ENCODE measurements at regions not wholly inside any gene's neighbourhood (a gene's known extent, or its start where the extent isn't known, plus 50 kb on each side); places are given as distances from the start of the nearest gene placed in this dataset.
"Not testable (repeated sequence)": the region's sequence is repeated elsewhere in the genome, so short reads cannot be mapped to it uniquely, and the experiment has no call there.

DNA sequence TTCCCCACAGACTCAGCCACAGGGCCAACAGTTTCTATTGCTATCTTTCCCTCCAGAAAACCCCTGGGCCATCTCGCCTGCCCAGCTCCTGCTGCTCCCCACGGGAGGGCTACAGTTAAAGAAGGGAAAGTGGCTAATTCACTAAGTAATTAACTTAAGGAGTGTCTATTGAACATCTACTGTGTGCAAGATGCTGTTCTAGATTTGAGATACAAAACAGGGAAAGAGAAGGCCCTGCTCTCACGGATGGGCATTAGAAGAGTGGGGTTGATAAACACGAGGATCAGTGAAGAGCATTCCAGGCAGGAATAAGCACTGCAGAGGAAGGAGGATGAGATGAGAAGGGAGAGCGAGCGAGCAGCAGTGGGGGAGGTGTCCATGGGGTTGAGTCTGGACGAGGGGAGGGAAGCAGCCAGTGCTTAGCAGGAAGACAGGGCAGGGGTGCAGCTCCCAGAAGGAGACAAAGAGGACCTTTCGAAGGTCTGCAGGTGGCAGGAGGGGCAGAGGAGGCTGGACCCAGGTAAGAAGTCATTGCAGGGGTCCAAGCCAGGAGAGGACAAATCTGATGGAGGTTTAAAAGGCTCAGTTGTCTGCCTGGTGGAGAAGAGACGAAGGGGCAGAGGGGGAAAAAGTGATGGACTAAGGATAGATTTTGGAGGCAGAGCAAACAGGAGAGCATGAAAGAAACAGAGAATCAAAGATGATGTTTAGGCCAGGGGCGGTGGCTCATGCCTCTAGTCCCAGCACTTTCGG, 64.7 kb downstream of the KLF15 start:
- no peak for DNase-seq (ENCODE audit: low spot score)

DNA sequence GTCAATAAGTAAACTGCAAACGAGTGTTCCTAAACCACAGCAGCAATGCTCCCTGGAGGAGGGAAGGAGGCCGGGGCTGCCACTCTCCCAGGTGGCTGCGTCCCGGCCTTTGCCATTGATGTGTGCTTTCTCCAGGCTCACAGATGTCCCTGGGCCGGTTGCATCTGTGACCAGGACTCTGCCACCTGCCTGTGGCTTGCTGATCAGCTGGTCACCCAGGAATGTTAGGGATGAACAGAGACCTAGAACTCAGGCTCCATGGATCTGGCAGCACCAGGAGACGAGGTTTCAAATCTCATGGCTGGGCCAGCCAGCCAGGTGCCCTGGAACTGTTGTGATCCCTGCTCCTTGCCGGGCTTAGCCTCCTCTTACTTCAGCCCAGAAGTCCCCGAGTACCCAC, 65.7 kb downstream of the KLF15 start:
- no peak for DNase-seq (ENCODE audit: low spot score)

DNA sequence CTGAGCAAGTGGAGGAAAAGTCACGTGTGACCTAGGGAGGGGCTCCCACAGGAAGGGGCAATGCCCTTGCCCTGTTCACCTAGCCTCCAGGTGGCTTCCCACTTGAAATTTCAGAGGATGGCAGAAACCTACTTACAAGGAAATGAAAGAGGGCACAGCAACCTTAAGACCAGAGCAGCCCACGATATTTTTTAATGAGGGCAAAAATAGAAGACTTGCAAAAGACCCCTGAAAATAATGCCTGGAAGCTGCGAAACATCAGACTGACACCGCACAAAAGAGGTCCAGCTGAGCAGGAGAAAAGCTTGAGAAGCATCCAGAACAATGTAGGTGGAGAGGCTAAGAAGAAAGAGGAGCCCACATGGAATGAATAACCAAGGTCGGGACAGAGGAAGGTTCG, 66.1 kb downstream of the KLF15 start:
- DNase-seq (ENCODE audit: low spot score): no peak

DNA sequence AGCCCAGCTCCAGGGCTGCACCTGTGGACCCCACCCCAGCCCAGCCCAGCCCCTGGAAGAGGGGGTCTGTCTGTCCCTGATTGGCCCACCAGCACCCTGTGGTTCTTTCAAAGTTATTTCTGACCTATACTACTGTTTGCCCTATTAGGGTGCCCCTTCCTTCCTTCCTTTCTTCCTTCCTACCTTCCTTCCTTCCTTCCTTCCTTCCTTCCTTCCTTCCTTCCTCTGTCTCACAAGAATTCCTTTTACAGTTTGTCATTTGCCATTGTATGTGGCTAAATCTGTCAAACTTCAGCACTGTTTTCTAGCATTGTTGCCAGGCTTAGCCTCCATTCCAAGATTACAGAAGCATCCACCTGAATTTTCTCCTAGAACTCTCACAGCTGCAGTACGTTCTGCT, 66.9 kb downstream of the KLF15 start:
- DNase-seq (ENCODE audit: low spot score): no peak

DNA sequence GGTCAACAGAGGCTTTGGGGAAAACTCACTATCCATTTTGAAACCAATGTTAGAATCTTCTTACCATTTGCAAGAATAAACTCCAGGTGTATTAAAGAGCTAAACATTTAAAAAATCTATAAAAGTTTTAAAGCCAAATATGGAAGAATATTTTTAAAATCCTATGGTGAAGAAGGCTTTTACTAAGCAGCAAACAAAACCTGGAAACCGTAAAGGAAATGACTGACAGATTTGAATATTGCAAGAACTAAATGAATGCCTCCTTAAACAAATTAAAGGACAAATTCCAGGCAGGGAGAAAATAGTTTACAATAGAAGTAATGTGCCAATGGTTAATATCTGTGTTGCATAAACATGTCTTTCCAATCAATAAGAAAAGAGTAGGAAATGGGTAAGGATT, 68.1 kb downstream of the KLF15 start:
- no peak for DNase-seq (ENCODE audit: low spot score)

DNA sequence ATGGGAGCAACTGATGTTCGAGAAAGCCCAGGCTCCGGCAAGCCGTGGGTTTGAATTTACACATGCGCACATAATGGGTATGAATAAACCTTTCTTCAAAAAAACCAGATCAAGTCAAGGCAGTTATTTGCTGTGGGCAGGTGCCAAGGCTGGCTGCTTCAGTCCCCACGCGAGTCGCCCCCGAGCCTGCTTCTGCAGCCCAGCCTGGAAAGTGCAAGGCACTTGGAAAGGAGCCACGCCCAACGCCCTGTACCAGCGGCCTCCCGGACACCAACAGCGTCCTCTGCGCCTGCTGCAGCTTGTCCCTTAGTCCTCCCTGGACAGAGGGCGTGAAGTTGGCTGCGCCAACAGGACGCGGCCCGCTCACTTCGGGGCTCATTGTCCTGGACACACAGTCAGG, 68.9 kb downstream of the KLF15 start:
- no peak for DNase-seq (ENCODE audit: low spot score)

DNA sequence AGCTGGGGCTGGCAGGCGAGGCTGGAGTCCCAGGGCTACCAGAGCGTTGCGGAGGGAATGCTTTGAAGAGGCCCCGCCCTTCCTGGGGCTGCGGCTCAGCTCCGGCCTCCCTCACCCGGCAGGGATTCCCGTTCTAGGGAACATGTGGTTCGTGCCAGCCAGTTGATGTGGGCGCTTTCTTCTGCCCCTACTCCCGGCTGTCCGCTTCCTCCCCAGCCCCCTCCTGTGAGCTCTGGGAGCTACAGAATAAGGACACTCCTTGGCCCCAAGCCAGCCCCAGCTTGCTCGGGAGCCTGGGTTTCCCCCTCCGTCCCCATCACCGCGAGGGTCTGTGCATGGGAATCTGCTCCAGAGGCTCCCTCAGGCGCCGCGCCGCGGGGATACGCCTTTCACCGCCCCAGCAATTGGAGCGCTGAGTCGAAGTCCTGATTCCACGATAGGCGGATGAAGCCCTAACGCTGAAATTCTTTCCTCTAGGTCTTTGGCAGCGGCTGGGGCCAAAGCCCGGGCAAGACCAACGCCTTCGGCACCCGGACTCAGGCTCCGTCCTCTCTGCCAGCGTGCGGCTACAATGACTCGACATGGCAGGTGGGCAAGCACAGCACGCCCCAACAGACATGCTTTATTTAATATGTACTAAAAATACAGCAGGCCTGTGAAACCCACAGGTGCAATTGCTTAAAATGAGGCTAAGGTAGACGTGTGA, 69.5 kb downstream of the KLF15 start:
- DNase-seq (ENCODE audit: low spot score): no peak

DNA sequence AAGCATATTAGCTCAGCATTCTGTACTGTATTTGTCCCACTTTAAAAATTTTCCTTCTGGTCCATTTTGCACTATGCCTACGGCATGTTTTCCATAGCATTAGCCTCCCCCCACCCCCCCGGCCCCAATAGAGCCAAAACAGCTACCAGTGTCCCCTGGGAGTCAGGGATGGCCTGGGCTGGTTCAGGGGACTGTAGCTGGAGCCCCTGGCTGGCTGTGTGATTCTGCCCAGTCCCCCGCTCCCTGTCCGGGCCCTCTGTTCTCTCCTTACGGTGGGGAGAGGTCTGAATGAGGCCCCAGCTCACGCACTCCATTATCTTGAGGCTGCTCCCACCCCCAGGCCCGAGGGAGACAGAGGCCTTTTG, 70.1 kb downstream of the KLF15 start:
- no peak for DNase-seq (ENCODE audit: low spot score)

DNA sequence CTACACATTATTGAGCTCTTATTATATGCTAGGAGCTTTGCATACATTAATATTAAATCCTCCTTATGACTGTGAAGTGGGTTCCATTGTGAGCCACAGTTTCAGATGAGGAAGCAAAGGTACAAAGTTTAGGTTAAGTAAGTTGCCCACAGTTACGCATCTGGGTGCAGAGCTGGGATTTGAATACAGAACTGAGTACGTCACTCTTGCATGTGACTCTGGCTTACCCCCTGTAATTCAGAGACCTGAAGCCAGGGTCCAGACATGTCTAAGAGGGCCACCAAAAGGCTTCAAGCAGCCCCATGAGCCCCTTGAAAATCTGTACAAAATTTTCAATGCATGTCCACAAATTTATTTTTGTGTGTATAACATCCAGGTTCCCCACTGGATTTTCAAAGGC, 71.8 kb downstream of the KLF15 start:
- no peak for DNase-seq (ENCODE audit: low spot score)

DNA sequence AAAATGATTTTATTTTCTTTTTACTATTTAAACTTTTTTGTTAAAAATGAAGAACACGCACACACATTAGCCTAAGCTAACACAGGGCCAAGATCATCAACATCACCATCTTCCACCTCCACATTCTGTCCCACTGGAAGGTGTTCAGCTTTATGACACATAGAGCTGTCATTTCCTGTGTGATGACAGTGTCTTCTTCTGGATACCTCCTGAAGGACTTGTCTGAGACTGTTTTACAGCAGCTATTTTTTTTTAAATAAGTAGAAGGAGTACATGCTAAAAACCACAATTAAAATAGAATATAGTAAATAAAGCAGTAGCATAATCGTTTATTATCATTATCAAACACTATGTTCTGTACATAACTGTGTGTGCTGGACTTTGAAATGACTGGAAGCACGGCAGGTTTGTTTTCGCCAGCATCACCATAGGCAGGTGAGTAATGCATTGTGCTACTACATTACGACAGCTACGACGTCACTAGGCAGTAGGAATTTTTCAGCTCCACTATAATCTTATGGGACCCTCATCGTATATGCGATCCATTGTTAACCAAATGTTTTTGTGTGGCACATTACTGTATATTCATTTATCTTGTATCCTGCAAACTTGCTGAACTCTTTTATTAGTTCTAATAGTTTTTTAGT, 72.8 kb downstream of the KLF15 start:
- no peak for DNase-seq (ENCODE audit: low spot score)

DNA sequence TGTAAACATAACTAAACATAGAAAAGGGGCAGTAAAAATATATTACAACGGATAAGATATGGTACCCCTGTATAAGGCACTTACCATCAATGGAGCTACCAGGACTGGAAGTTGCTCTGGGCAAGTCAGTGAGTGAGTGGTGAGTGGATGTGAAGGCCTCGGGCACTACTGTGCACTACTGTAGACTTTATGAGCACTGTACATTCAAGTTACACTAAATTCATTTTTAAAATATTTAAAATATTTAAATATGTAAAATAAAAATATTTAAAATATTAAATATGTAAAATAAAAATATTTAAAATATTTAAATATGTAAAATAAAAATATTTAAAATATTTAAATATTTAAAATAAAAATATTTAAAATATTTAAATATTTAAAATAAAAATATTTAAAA, 73.6 kb downstream of the KLF15 start:
- not testable (repeated sequence) for DNase-seq (ENCODE audit: low spot score)

DNA sequence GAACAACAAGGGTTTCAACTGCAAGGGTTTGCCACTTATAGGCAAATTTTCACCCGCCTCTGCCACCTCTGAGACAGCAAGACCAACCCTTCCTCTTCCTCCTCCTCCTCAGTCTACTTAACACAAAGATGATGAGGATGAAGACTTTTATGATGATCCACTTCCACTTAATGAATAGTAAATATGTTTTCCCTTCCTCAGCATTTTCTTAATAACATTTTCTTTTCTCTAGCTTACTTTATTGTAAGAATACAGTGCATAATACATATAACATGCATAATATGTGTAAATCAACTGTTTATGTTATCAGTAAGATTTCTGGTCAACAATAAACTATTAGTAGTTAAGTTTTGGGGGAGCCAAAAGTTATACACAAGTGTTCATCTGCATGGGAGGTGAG, 77.4 kb downstream of the KLF15 start:
- DNase-seq (ENCODE audit: low spot score): no peak

DNA sequence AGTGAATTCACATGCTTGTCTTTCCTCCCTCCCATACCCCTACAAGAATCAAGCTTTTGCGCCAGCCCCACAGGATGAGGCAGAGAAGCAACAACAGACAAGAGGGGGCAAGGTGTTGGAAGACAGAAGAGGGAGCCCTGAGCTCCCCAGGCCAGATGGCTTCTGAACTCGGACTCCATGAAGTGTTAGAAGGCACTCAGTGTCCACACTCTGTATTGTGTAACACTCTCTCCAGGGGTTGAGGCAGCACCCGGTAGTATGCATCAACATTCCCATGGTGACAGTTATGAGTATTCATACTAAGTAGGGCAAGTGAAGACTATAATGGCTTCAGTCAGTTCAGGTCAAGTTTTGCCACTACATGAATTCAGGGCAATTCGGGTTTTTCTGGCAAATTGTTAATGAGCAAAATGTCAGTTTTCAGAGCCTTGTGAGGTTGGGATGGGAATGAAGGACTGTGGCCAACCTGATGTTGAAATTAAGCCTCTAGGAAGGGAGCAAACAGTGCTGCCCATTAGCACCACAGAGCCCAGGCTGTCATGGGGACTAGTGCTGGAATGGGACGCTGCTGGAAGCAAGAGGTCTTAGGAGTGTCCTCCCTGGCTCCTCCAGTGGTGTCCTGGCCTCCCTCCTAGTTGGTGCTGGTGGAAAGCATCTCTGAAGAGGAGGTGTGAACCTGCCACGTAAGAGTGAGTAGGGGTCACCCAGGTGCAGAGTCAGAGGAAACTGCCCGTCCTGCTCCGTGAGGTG, 79.4 kb downstream of the KLF15 start:
- no peak for DNase-seq (ENCODE audit: low spot score)

DNA sequence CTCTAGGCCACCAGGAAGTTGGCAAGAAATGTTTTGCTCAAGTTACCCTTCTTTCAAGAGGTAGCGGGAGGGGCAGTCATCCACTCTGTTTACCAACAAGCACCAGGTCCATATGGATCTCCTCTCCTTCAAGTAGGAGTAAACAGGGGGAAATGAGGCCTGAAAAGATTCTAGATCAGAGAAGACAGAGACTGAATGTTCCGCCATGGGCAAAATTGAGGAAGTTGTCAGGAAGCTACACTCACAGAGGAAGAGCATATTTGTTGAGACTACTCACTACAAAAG, 81.6 kb downstream of the KLF15 start:
- no peak for DNase-seq (ENCODE audit: low spot score)

DNA sequence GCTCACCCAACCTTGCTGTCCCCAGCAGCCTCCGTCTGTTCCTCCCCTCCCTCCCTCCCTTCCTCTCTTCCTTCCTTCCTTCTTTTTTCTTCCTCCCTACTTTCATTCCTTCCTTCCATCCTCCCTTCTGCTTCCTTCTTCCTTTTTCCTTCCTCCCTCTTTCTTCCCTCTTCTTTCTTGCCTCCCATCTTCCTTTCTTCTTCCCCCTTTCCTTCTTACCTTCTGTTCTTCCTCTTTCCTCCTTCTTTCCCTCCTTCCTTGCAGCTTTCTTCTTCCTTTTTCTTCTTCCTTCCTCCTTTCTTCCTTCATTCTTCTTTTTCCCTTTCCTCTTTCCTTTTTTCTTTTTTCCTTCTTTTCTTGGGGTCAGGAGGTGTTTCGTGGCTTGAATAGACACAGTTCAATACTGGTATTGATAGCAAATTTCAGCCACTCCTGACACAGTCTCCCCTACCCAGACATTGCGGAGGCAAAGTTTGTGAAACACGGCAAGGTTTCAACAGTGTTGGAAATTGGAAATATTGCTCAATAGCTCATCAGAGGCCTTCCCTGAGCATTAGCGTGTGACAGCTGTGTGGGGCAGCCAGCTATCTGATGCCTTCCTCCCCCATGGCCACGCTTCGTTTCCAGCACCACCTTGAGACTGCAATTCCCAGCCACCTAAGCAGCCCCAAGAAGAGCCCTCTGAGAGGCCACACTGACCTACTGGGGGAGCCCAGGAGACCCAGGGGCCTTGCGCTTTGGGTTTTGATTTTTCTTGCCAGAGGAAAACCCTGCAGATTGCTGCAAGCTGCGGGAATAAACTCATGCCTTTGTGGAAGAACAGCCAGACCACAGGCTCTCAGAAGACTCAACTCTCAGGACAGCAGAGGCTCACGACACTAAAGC, 82.2 kb downstream of the KLF15 start:
- no peak for DNase-seq (ENCODE audit: low spot score)

DNA sequence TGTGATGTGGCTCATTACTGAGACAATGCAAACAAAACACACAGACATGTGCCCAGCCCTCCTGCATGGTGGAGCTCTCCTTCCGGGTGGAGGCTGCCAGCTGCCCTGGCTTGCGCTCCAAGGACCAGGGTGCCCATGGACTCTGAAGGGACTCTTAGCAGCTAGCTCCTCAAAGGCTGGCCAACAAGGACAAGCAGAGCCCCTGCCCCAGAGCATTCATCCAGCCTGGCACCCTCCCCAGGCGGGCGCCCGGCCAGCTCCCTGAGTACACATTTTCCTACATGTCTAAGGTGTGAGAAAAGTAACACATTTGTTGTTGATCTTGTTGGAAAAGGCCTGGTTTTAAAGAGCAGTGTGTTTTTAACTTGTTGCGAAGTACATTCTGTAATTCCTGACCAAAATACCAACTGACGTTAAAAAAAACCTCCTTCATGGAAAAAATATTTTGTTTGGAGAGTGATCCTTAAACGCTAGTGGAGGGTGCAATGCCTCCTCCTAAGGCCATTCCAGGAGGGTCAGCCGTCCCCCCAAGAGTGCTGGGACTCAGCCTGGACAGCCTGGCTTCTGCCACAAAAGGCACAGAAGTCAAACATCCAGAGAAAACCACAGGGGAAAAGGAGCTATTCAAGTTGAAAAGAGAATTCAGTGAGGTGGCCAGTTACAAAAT, 86.9 kb downstream of the KLF15 start:
- DNase-seq (ENCODE audit: low spot score): no peak

DNA sequence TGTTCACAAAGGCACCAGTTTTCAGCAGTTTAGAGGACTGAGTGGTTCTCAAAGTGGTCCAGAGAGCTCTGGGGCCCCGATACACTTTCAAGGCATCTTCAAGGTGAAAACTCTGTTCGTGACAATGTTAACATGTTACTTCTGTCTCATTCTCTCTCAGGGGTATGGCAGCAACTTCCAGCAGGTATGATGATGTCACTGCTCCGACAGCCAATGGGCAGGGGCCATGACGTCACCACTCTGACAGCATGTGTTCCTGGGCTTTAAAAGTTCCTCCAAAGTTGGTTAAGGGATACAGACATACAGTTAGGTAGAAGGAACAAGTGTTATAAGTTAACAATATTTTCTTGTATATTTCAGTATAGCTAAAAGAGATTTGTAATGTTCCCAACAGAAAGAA, 87.9 kb downstream of the KLF15 start:
- DNase-seq (ENCODE audit: low spot score): no peak

DNA sequence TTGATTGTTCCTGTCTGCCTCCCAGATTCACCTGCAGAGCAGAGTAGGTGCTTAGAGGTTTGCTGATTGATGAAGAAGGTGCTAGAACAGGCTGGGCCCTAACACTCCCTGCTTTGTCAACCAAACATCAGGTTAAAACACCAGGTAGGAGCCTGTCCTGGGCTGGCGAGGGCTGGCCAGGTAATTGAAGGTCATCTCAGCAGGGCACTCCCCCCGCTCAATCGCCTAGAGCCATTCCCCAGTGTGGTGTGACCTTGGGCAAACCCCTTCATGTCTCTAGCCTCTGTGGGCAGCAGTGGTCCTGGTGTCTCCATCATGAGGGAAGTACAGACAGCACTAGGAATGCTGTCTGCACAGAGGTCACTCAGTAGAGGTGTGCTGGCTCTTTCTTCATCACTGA, 88.3 kb downstream of the KLF15 start:
- no peak for DNase-seq (ENCODE audit: low spot score)

DNA sequence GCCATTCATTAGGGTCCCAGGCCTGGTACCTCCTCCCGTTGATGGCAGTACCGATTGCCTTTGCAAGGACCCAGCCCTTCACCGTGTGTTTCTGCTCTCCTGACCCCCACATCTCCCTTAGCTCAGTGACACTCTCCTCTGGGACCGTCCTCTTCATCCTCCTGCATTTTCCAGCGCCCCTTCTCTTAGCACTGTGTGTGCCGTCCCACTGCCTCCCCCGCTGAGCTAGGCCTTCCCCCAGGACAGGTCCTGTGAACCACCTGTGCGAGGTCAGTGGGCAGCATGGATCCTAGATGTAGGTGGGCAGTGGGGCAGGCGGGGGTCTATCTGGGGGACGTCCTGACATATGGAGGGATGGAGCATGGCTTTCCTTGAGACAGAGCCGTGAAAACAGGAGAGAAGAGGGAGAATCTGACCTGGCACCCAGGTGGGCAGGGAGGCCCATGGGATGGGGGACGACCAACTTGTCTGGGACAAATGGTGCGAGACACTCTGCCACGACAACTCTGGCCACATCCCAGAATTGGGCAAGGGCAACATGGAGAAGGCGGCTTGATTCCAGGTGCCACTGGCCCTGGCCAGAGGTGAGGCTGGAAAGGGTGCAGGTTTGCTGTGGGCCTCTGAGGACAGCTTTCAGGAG, 87.7 kb upstream of the ALDH1L1 start:
- DNase-seq (ENCODE audit: low spot score): no peak

DNA sequence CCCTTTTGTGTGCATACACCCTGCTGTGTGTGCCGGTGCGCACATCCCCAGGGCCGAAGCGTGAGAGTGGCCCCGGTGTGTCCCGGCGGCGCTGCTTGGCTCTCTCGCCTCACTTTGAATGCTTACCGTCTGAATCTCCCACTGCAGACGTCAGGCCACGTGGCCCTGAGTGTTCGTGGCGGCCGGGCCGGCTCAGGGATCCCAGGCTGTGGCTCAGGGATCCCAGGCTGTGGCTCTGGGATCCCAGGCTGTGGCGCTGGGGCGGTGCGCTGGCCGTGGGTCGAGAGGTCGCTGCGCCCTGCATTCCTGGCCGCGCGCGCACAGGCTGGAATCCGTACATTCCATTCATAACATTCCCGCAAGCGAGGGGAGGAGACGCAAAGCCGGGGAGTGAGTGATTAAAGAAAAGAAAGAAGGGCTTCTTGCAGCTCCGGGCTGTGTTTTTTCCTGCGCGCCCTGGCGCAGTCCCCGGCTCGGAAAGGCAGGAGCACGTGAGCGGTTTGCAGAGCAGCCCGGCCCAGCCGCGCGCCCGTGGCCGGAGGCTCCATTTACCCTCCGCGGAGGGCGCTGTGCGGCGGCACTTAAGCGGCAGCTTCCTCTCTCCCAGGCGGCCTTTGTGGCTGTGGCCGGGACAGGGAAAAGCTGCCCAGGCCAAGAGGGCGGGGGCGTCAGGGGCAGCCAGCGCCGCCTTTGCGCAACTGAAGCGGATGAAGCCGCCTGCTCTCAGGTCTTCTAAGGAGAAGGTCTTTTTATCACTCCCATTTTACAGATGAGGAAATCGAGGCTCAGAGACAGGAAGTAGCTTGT, 87.0 kb upstream of the ALDH1L1 start:
- DNase-seq (ENCODE audit: low spot score): no peak
